ENCODE measurements at regions not wholly inside any gene's neighbourhood (a gene's known extent, or its start where the extent isn't known, plus 50 kb on each side); places are given as distances from the start of the nearest gene placed in this dataset.

GRCh38 chr14:82045339-82045738, 511.7 kb upstream of the SEL1L start:
- no peaks in the 10 kb centered on the region for H3K27me3 ChIP-seq (ENCODE audit: control insufficient read depth, insufficient read depth, low read length)
- no peak for DNase-seq (ENCODE audit: low read depth, low spot score)
- ChIA-PET POLR2A (no interaction called here), CTCF (no interaction called here)
- no peak overlapping the region for H3K4me3 ChIP-seq (ENCODE audit: low read depth, low read length)
- H3K9me3 ChIP-seq (ENCODE audit: control insufficient read depth, insufficient read depth, low read length): peaks cover 4% of the 10 kb centered on the region; the same call in 1 of the 2 replicates
- H3K27ac ChIP-seq (ENCODE audit: low read depth, low read length): no peak overlapping the region
- TF ChIP-seq CTCF (IDR thresholded peaks at IDR 0.05; ENCODE audit: low read depth, low read length): no peak

- no peak for TF ChIP-seq CTCF (IDR thresholded peaks at IDR 0.05; ENCODE audit: low read depth, low read length)
- Histone ChIP-seq H3K4me3 (ENCODE audit: low read depth, low read length) (no peak overlapping the region), H3K27ac (ENCODE audit: low read depth, low read length) (no peak overlapping the region), H3K27me3 (ENCODE audit: control insufficient read depth, insufficient read depth, low read length) (no peaks in the 10 kb centered on the region), H3K9me3 (ENCODE audit: control insufficient read depth, insufficient read depth, low read length) (peaks cover 4% of the 10 kb centered on the region; the same call in 1 of the 2 replicates)
- no peak for DNase-seq (ENCODE audit: low read depth, low spot score)
- ChIA-PET CTCF (no interaction called here), POLR2A (no interaction called here)
These were observed 513.0 kb upstream of the SEL1L start for GRCh38 chr14:82046512-82047226.

- peaks cover 4% of the 10 kb centered on the region; the same call in 1 of the 2 replicates for H3K9me3 ChIP-seq (ENCODE audit: control insufficient read depth, insufficient read depth, low read length)
- CTCF ChIA-PET: no interaction called here
- POLR2A ChIA-PET: no interaction called here
- no peaks in the 10 kb centered on the region for H3K27me3 ChIP-seq (ENCODE audit: control insufficient read depth, insufficient read depth, low read length)
- H3K4me3 ChIP-seq (ENCODE audit: low read depth, low read length): no peak overlapping the region
- H3K27ac ChIP-seq (ENCODE audit: low read depth, low read length): no peak overlapping the region
- no peak for DNase-seq (ENCODE audit: low read depth, low spot score)
- no peak for TF ChIP-seq CTCF (IDR thresholded peaks at IDR 0.05; ENCODE audit: low read depth, low read length)
These were observed 514.3 kb upstream of the SEL1L start for GRCh38 chr14:82047777-82048470.

- no peak overlapping the region for H3K4me3 ChIP-seq (ENCODE audit: low read depth, low read length)
- no peak for TF ChIP-seq CTCF (IDR thresholded peaks at IDR 0.05; ENCODE audit: low read depth, low read length)
- H3K27me3 ChIP-seq (ENCODE audit: control insufficient read depth, insufficient read depth, low read length): no peaks in the 10 kb centered on the region
- no peaks in the 10 kb centered on the region; the same call in 1 of the 2 replicates for H3K9me3 ChIP-seq (ENCODE audit: control insufficient read depth, insufficient read depth, low read length)
- no peak for DNase-seq (ENCODE audit: low read depth, low spot score)
- no peak overlapping the region for H3K27ac ChIP-seq (ENCODE audit: low read depth, low read length)
- ChIA-PET CTCF (no interaction called here), POLR2A (no interaction called here)
These were observed 519.1 kb upstream of the SEL1L start for GRCh38 chr14:82052778-82053177.

- Histone ChIP-seq H3K27ac (ENCODE audit: low read depth, low read length) (no peak overlapping the region), H3K27me3 (ENCODE audit: control insufficient read depth, insufficient read depth, low read length) (no peaks in the 10 kb centered on the region), H3K4me3 (ENCODE audit: low read depth, low read length) (no peak overlapping the region), H3K9me3 (ENCODE audit: control insufficient read depth, insufficient read depth, low read length) (peaks cover 7% of the 10 kb centered on the region; the same call in 1 of the 2 replicates)
- POLR2A ChIA-PET: no interaction called here
- DNase-seq (ENCODE audit: low read depth, low spot score): no peak
- no peak for TF ChIP-seq CTCF (IDR thresholded peaks at IDR 0.05; ENCODE audit: low read depth, low read length)
- CTCF ChIA-PET: no interaction called here
These were observed 522.0 kb upstream of the SEL1L start for GRCh38 chr14:82055515-82056115.
